Loucy (cell line): ENCODE measurements at regions not wholly inside any gene's neighbourhood (a gene's known extent, or its start where the extent isn't known, plus 50 kb on each side); places are given as distances from the start of the nearest gene placed in this dataset.

Experiments
- H2AFZ ChIP-seq: fragments of 200-600 bp; sonication (generic); 2 replicates; pipeline ENCODE4 v1.6.0; 2016; ENCODE audit warnings: antibody characterized with exemption, mild to moderate bottlenecking, low read length, moderate library complexity
- H3F3A ChIP-seq: fragments of 200-600 bp; 2 replicates; pipeline ENCODE4 v1.6.0; 2016; ENCODE audit warnings: antibody characterized with exemption, low read depth, mild to moderate bottlenecking
- H3K27me3 ChIP-seq: fragments of 200-600 bp; sonication (generic); 2 replicates; pipeline ENCODE4 v1.6.1; 2014; ENCODE audit warnings: low read length, mild to moderate bottlenecking; ENCODE audit not compliant: insufficient read depth, poor library complexity, severe bottlenecking
- H3K36me3 ChIP-seq: fragments of 200-600 bp; sonication (generic); 2 replicates; pipeline ENCODE4 v1.6.1; 2016; ENCODE audit warnings: low read length; ENCODE audit not compliant: insufficient read depth
- H3K4me1 ChIP-seq: fragments of 200-600 bp; sonication (generic); 2 replicates; pipeline ENCODE4 v1.5.1; 2014; ENCODE audit warnings: low read length, mild to moderate bottlenecking; ENCODE audit not compliant: insufficient read depth, poor library complexity, severe bottlenecking
- H3K4me2 ChIP-seq: fragments of 200-600 bp; sonication (generic); 2 replicates; pipeline ENCODE4 v1.6.0; 2014; ENCODE audit warnings: antibody characterized with exemption, low read length, low read depth, mild to moderate bottlenecking; ENCODE audit not compliant: poor library complexity, severe bottlenecking
- H3K4me3 ChIP-seq: fragments of 200-600 bp; sonication (generic); 2 replicates; pipeline ENCODE4 v1.5.1; 2014; ENCODE audit warnings: low read length, mild to moderate bottlenecking, mixed read lengths; ENCODE audit not compliant: poor library complexity, severe bottlenecking
- H3K79me2 ChIP-seq: fragments of 200-600 bp; sonication (generic); 2 replicates; pipeline ENCODE4 v1.6.1; 2014; ENCODE audit warnings: low read length; ENCODE audit not compliant: insufficient read depth
- H3K9ac ChIP-seq: fragments of 200-600 bp; sonication (generic); 2 replicates; pipeline ENCODE4 v1.6.0; 2014; ENCODE audit warnings: mild to moderate bottlenecking, low read depth, low read length, moderate library complexity; ENCODE audit not compliant: poor library complexity, severe bottlenecking
- H3K9me2 ChIP-seq: fragments of 200-600 bp; sonication (generic); replicated peaks from 2 replicates; pipeline ENCODE4 v1.6.1; 2016; ENCODE audit warnings: low read depth, low read length, mixed read lengths
- H3K9me3 ChIP-seq: fragments of 200-600 bp; sonication (generic); 2 replicates; pipeline ENCODE4 v1.6.1; 2014; ENCODE audit warnings: mild to moderate bottlenecking, antibody characterized with exemption, low read length, low read depth; ENCODE audit not compliant: insufficient read depth
- H4K20me1 ChIP-seq: fragments of 200-600 bp; sonication (generic); 2 replicates; pipeline ENCODE4 v1.6.0; 2014; ENCODE audit warnings: antibody characterized with exemption, low read length, mild to moderate bottlenecking; ENCODE audit not compliant: insufficient read depth, poor library complexity, severe bottlenecking
- CTCF ChIP-seq: fragments of 200-600 bp; sonication (generic); conservative IDR thresholded peaks from 2 replicates; pipeline ENCODE4 v1.5.1; 2014; ENCODE audit warnings: mild to moderate bottlenecking, antibody characterized with exemption, low read length
- EZH2phosphoT487 ChIP-seq: fragments of 200-600 bp; IDR thresholded peaks from 2 replicates; pipeline ENCODE4 v1.6.1; 2018; ENCODE audit warnings: antibody characterized with exemption, mild to moderate bottlenecking, moderate library complexity, borderline replicate concordance

GRCh38 chr3:73314151-73314951 is 252.9 kb downstream of the EBLN2 start:
- Histone ChIP-seq H3K9me3 (no peaks in the 10 kb centered on the region), H3K4me1 (no peaks in the 10 kb centered on the region), H3K4me3 (no peak overlapping the region), H3K9me2 (no peaks in the 10 kb centered on the region), H3F3A (no peaks in the 10 kb centered on the region), H3K4me2 (no peak overlapping the region), H2AFZ (peak overlapping the region; percentile 77), H3K36me3 (no peaks in the 10 kb centered on the region), H3K27me3 (no peaks in the 10 kb centered on the region), H3K79me2 (no peaks in the 10 kb centered on the region), H4K20me1 (no peaks in the 10 kb centered on the region), H3K9ac (no peak overlapping the region)
- no peak for TF ChIP-seq EZH2phosphoT487
- no peak for TF ChIP-seq CTCF

GRCh38 chr3:73315706-73316105 is 254.2 kb downstream of the EBLN2 start:
- Histone ChIP-seq H3K36me3 (no peaks in the 10 kb centered on the region), H2AFZ (no peak overlapping the region), H3F3A (no peaks in the 10 kb centered on the region), H3K4me2 (no peak overlapping the region), H3K4me3 (no peak overlapping the region), H3K79me2 (no peaks in the 10 kb centered on the region), H3K9ac (no peak overlapping the region), H3K27me3 (no peaks in the 10 kb centered on the region), H3K9me2 (no peaks in the 10 kb centered on the region), H3K9me3 (no peaks in the 10 kb centered on the region), H3K4me1 (no peaks in the 10 kb centered on the region), H4K20me1 (no peaks in the 10 kb centered on the region)
- TF ChIP-seq EZH2phosphoT487 (no peak), CTCF (no peak)

- Histone ChIP-seq H3K79me2 (no peaks in the 10 kb centered on the region), H3K4me3 (no peak overlapping the region), H3K4me2 (no peak overlapping the region), H3K9me2 (no peaks in the 10 kb centered on the region), H4K20me1 (no peaks in the 10 kb centered on the region), H3F3A (no peaks in the 10 kb centered on the region), H2AFZ (no peak overlapping the region), H3K9ac (no peak overlapping the region), H3K36me3 (no peaks in the 10 kb centered on the region), H3K9me3 (no peaks in the 10 kb centered on the region), H3K27me3 (no peaks in the 10 kb centered on the region), H3K4me1 (no peaks in the 10 kb centered on the region)
- no peak for TF ChIP-seq EZH2phosphoT487
- no peak for TF ChIP-seq CTCF
These were observed 257.8 kb downstream of the EBLN2 start for GRCh38 chr3:73319179-73319769.
